Effector CD8-positive, alpha-beta T cell (primary cell): ENCODE measurements at regions not wholly inside any gene's neighbourhood (a gene's known extent, or its start where the extent isn't known, plus 50 kb on each side); places are given as distances from the start of the nearest gene placed in this dataset.

Experiments
- DNase-seq: peaks from one replicate; lab custom pipeline; 2025; lab: John Stamatoyannopoulos, UW

GRCh38 chr20:50286174-50286511 lies 95.5 kb downstream of the CEBPB start:
- no peak for DNase-seq

GRCh38 chr20:50286609-50287008 lies 96.0 kb downstream of the CEBPB start:
- no peak for DNase-seq

DNA sequence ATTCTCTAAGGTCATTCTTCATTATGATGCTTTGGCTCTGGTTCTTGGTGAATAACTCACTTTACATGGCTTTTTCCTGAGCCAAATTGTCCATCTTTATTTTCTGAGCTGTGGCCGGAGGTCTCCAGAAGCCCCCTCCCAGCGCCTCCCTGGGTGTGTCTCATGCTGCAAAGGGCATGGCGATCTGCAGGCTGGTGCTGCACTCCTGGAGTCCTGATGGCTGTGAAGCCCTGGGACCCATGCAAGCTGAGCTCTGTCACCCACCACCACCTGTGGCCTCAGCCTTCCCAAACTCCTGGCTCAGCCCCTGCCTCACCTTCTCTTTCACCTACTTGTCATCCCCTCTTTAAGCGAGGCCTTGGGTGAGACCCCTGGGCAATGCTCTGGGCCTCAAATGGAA lies 96.9 kb downstream of the CEBPB start:
- no peak for DNase-seq

DNA sequence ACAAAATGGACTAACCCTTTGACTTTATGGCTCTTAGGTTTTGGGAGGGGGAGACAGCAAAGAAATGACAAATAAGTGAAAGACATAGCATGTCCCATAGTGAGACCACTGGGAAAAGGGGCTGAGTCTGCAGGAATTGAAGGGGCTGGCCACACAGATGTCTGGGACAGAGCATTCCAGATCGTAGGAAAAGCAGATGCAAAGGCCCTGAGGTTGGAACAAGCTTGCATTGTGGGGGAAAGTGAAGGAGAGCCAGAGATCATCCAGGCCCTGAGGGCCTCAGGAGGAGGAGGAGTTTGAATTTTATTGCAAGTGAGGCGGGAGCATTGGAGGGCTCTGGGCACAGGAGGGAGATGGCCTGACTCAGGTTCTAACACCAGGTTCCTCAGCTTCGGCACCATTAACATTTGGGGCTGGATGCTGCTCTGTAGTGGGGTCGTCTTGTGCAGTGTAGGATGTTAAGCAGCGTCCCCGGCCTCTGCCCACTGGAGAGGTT lies 97.5 kb downstream of the CEBPB start:
- DNase-seq, result no peak

GRCh38 chr20:50289581-50289980 lies 99.0 kb downstream of the CEBPB start:
- no peak for DNase-seq

DNA sequence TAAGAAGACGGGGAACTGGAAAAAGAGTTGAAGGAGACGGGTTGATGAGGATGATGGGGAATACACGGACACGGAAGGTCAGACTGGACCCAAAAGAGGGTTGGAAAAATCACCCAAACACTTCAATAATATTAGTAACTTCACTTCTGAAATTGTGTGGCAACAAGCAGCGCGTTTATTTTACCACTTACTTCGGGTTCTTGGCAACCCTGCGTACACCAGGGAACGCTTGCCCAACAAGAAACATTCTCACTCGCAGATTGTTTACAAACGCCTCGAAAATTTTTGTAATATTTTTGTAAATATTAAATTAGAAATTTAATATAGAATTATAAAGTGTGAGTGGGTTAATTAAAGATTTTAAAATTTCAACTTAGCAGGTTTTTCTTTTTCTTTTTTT lies 99.5 kb downstream of the CEBPB start:
- no peak for DNase-seq

- DNase-seq, result no peak
Measured at GRCh38 chr20:50290808-50291207, 100.2 kb downstream of the CEBPB start.

DNA sequence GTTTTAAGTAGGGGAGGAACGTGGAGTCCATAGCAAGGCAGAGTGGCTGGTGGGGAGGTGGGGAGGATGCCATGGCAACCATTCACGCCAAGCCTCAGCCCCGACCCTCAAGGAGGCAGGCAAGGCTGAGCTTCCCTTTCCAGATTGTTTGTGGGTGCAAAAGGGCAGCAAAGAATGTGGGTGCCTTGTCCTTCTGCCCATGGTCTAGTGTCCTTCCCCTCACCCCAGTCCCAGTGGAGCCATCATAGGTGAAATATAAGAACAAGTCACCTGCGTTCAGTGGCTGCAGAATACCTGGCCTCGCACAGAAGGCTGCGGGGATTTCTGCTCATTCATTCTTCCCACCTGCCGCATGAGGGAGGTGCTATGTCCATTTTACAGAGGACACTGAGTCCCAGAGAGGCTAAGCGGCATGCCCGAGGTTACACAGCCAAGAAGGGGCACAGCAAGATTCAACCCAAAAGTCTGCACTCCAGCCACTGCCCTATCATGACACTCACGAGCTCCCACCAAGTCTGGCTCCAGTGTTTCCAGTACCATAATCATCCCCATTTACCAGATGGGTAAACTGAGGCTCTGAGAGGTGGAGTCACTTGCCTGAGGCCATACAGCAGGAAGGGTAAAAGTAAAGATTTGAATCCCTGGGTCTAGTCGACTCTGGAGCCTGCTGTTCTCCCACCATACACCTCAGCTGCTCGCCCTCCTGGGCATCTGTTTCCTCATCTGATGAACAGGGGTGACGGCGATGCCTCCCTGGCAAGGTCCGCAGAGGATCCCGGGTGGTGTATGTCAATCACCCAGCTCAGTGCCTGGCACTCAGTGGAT lies 100.8 kb downstream of the CEBPB start:
- DNase-seq, result no peak

DNA sequence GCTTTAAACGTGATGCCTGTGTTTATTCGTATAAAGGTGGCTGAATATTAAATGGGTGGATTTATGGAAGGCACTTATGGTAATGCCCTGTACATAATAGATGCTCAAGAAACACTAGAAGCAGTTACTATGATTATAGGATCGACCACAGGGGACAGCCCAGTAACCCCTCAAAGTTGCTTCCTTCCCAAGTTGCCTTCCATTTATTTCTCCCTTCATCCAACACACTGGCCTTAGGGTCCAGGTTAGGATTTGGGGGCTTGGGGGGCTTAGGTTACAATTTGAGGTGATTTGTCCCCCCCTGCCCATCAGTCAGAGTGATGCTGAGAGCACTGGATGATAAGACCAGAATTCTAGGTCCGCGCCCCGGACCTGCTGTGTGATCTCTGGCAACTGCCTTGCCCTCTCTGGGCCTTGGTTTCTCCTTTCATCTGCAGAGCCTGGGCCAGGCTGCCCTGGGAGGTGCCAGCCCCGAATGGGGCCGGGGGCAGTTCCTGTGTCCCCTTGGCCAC lies 101.5 kb downstream of the CEBPB start:
- DNase-seq, result no peak

- no peak for DNase-seq
Measured at GRCh38 chr20:50292591-50293283, 102.1 kb downstream of the CEBPB start.

DNA sequence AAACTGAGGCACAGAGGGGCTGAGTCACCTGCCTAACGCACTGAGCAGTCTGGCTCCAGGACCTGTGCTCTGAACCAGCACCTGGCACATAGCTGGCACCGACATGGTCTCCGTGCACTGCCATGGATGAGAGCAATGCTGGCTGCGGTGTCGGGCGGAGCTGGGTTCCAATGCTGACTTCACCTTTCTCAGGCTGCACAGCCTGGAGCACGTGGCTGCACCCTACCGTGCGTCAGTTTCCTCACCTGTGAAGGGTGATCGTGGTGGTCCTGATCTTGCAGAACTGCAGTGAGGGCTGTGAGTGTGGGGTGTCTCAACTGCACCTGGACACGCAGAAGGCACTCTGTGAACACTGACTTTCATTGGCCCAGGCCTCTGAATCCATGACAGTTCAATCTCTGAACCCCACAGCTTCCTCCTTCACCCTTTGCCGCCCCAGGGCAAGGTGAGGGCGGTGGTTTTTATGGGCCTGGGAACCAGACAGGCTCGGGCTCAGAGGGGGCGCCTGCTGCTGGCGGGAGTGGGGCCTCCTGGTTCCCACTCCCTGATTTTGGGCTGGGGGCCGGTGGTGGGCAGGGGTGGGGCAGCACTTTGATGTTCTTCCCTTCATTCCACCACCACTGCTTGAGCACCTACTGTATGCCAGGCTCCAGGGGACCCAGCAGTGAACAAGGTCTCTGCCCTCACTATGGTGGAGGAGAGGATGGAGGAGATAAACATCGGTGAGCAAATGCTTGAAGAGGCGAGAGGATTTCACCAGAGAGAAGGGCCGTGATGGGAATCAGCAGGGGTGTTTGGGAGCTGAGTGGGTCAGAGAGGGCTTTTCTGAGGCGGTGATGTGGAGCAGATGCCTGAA lies 102.9 kb downstream of the CEBPB start:
- DNase-seq, result no peak

DNA sequence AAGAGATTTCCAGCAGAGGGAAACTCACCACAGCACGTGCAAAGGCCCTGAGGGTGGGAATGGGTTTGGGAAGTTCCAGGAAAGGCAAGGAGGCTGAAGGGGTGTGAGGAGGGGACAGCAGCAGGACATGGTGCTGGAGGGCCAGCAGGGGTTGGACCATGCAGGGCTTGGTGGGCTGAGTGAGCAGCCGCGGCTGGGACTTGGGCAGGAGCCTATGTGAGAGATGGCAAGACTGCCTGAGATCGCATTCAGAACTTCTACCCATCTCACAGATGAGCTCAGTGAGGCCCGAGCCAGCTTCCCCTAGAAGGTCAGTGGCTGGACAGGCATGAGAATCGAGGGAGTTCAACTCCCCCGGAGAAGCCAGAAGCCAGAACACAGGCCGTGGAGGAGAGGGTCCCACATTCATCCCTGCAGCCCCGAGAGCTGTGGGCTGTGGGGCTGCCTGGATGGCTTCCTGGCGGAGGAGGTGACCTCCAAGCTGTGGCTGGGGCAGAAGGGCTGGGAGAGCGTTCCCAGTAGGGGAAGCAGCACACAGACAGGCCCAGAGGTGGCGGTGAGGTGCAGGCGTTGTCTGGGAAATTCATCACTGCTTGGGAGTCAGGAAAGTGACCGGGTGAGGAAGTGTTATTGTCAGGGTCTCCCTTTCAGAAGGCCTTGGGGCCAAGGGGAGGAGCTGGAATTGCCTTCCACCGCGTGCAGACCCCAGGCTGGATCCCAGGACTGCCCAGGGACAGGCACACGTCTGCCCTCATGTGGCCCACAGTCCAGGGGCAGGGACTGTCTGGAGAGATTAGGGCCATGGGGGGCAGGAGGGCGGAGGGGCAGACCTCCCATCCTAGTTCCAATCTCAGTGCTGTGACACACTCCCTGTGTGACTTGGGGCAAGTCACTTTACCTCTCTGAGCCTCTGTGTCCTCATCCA lies 103.8 kb downstream of the CEBPB start:
- DNase-seq, result no peak

GRCh38 chr20:50295345-50295744 lies 104.7 kb downstream of the CEBPB start:
- DNase-seq, result no peak

GRCh38 chr20:50295762-50296449 lies 105.3 kb downstream of the CEBPB start:
- DNase-seq, result no peak

DNA sequence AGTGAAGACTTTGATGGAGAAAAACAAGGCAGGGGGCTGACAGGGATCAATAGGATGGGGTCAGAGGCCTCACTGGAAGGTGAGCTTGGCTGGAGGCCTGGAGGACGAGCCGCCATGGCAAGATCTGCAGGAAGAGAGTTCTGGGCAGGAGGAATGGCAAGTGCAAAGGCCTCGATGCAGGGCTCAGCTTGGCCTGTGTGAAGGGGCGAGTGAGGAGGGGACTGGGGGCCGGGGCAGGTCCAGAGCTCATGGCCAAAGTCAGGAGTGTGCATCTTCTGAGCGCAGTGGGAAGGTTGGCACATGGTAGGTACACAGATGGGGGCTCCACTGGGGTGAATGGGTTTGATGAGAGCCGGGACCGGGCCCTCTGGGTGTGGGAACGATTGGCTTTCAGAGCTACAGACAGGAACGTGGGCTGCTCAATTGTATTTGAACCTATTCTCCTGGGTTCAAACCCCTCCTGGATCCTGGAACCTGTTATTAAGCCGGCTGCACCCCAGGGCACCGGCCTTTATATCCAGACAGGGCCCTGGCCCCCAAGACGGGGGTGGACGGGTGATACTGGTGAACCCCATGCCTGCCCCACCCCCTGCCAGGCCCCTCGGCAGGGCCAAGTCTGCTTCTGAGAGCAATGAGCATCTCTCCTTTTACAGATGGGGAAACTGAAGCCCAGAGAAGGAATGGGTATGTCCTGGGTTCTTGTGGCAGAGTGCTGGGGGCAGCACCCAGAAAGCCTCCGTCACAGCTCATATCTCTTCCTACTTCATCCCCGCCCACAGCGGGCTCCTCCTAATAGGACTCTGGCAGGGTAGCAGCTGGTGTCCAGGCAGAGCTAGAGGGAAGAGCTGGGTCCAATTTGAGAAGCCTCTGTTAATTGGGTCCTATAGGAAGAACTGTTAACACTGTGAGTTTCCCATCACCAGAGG lies 106.1 kb downstream of the CEBPB start:
- DNase-seq, result no peak

- DNase-seq, result no peak
Measured at GRCh38 chr20:50297498-50298376, 107.1 kb downstream of the CEBPB start.

DNA sequence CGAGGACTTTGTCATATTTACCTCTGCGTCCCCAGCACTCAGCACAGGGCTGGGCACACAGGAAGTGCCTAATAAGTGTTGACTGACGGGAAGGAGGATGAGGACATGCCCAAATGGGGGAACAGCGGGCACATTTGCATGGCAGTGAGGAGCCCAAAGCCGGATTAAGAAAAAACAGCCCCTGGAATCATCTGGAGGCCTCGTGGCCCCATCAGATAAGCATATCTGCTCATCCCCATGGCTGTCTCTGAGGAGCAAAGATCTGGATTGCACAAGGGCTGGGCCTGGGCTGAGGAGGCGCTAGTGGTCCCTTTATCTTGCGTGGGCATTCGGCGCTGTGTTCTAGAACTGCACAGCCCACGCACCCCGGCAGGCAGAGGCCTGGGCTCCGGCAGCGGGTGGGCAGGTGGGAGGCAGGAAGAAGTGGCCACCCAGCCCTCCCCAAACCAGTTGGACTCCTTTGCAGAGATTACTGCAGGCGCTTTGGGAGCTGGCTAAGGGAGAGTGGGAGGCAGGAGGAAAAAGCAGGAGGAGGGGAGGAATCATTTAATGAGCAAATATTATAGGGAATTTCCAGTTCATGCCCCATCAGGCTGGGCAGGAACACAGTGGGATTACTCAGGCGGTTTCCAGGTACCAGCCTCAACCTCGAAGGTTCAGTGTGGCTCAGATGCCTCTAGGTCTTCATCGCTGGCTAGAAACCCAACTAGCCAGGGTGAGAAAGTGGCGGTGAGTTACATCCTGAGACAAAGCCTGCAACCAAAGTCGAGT lies 108.1 kb downstream of the CEBPB start:
- DNase-seq, result no peak

- DNase-seq, result no peak
Measured at GRCh38 chr20:50299325-50299629, 108.6 kb downstream of the CEBPB start.
